GM23338 (cell line): ENCODE measurements at regions not wholly inside any gene's neighbourhood (a gene's known extent, or its start where the extent isn't known, plus 50 kb on each side); places are given as distances from the start of the nearest gene placed in this dataset.

Experiments
- CREB1 ChIP-seq: fragments of 250-450 bp; sonication (Bioruptor Pico); IDR thresholded peaks from 2 replicates; pipeline ENCODE4 v1.5.0; 2020; ENCODE audit warnings: low read depth, mild to moderate bottlenecking, moderate library complexity
- CTCF ChIP-seq, 2 experiments: fragments of 200-600 bp in 1 of 2; sonication (generic) in 1 of 2; conservative IDR thresholded peaks; 2 replicates each; pipeline versions ENCODE4 v1.5.1 to v1.6.1; 2016 to 2017; ENCODE audit warnings: antibody characterized with exemption in 2 of 2, low read depth in 2 of 2, mild to moderate bottlenecking in 2 of 2, moderate library complexity in 1 of 2
- ETS1 ChIP-seq: IDR thresholded peaks from 2 replicates; pipeline ENCODE4 v1.6.1; 2016; ENCODE audit warnings: antibody characterized with exemption
- EZH2 ChIP-seq: fragments of 200-600 bp; sonication (generic); IDR thresholded peaks from one replicate; pipeline ENCODE4 v1.8.0; 2017; ENCODE audit warnings: antibody characterized with exemption, mild to moderate bottlenecking, low read depth; ENCODE audit not compliant: unreplicated experiment
- EZH2phosphoT487 ChIP-seq: fragments of 200-600 bp; sonication (generic); IDR thresholded peaks from one replicate; pipeline ENCODE4 v1.8.1; 2018; ENCODE audit warnings: antibody characterized with exemption; ENCODE audit not compliant: unreplicated experiment
- JUNB ChIP-seq: IDR thresholded peaks from one replicate; pipeline ENCODE4 v1.6.1; 2016; ENCODE audit warnings: antibody characterized with exemption; ENCODE audit not compliant: unreplicated experiment
- NANOG ChIP-seq: IDR thresholded peaks from 2 replicates; pipeline ENCODE4 v1.6.1; 2016; ENCODE audit warnings: antibody characterized with exemption, borderline replicate concordance
- POLR2AphosphoS5 ChIP-seq: IDR thresholded peaks from 2 replicates; pipeline ENCODE4 v1.6.1; 2016; ENCODE audit warnings: antibody characterized with exemption, low read depth
- REST ChIP-seq: IDR thresholded peaks from one replicate; pipeline ENCODE4 v1.6.1; 2018; ENCODE audit warnings: antibody characterized with exemption; ENCODE audit not compliant: unreplicated experiment
- ZNF114 ChIP-seq: fragments of 250-450 bp; sonication (Bioruptor Pico); IDR thresholded peaks from 2 replicates; pipeline ENCODE4 v1.5.0; 2020; ENCODE audit warnings: mild to moderate bottlenecking, moderate library complexity
- ZNF331 ChIP-seq: fragments of 250-450 bp; sonication (Bioruptor Pico); IDR thresholded peaks from 2 replicates; pipeline ENCODE4 v1.5.0; 2020; ENCODE audit warnings: low read depth, mild to moderate bottlenecking, moderate library complexity
- ZNF462 ChIP-seq: fragments of 250-450 bp; sonication (Bioruptor Pico); IDR thresholded peaks from 2 replicates; pipeline ENCODE4 v1.5.0; 2020; ENCODE audit warnings: mild to moderate bottlenecking, moderate library complexity

- TF ChIP-seq CREB1 (CRISPR knock-in tag) (no peak), CTCF (conservative IDR thresholded peaks at IDR 0.05; ENCODE audit: low read depth in 2 of 2) (no peak), NANOG (no peak), REST (no peak), EZH2phosphoT487 (no peak), EZH2 (no peak), POLR2AphosphoS5 (no peak), JUNB (no peak), ETS1 (no peak), ZNF331 (CRISPR knock-in tag) (no peak), ZNF114 (CRISPR knock-in tag) (no peak), ZNF462 (no peak)
Observed at GRCh38 chr5:122705851-122706250, 69.0 kb upstream of the SNX2 start.
